Smooth muscle cell (in vitro differentiated cells): ENCODE measurements at regions not wholly inside any gene's neighbourhood (a gene's known extent, or its start where the extent isn't known, plus 50 kb on each side); places are given as distances from the start of the nearest gene placed in this dataset.

Experiments used
- DNase-seq: peaks from one replicate; lab custom pipeline; 2025; ENCODE audit not compliant: unreplicated experiment; lab: John Stamatoyannopoulos, UW
- H2AFZ ChIP-seq: fragments of 200-600 bp; sonication (generic); 2 replicates; pipeline ENCODE4 v1.6.0; 2016; ENCODE audit warnings: antibody characterized with exemption, low read depth, mild to moderate bottlenecking
- H3F3A ChIP-seq: fragments of 200-600 bp; sonication (generic); 2 replicates; pipeline ENCODE4 v1.6.0; 2017; ENCODE audit warnings: antibody characterized with exemption, low read depth
- H3K27ac ChIP-seq: fragments of 200-600 bp; sonication (generic); 2 replicates; pipeline ENCODE4 v1.5.1; 2016; ENCODE audit warnings: low read depth, mild to moderate bottlenecking
- H3K27me3 ChIP-seq: fragments of 200-600 bp; sonication (generic); 2 replicates; pipeline ENCODE4 v1.6.1; 2016; ENCODE audit warnings: low read depth, mild to moderate bottlenecking
- H3K36me3 ChIP-seq: fragments of 200-600 bp; sonication (generic); 2 replicates; pipeline ENCODE4 v1.5.1; 2016; ENCODE audit warnings: low read depth
- H3K4me1 ChIP-seq: fragments of 200-600 bp; sonication (generic); 2 replicates; pipeline ENCODE4 v1.5.1; 2016; ENCODE audit warnings: low read depth
- H3K4me2 ChIP-seq: fragments of 200-600 bp; sonication (generic); 2 replicates; pipeline ENCODE4 v1.6.0; 2016; ENCODE audit warnings: mild to moderate bottlenecking
- H3K4me3 ChIP-seq: fragments of 200-600 bp; sonication (generic); 2 replicates; pipeline ENCODE4 v1.5.1; 2016; ENCODE audit warnings: mild to moderate bottlenecking
- H3K79me2 ChIP-seq: fragments of 200-600 bp; sonication (generic); 2 replicates; pipeline ENCODE4 v1.6.0; 2016; ENCODE audit warnings: low read depth, mild to moderate bottlenecking
- H3K9ac ChIP-seq: fragments of 200-600 bp; sonication (generic); 2 replicates; pipeline ENCODE4 v1.6.0; 2016; ENCODE audit warnings: low read depth
- H3K9me3 ChIP-seq: fragments of 200-600 bp; sonication (generic); replicated peaks from 2 replicates; pipeline ENCODE4 v1.5.1; 2016; ENCODE audit warnings: low read depth
- H4K20me1 ChIP-seq: fragments of 200-600 bp; sonication (generic); 2 replicates; pipeline ENCODE4 v1.6.0; 2016; ENCODE audit warnings: low read depth
- CTCF ChIP-seq: fragments of 200-600 bp; sonication (generic); IDR thresholded peaks from 2 replicates; pipeline ENCODE4 v1.5.1; 2017; ENCODE audit warnings: borderline replicate concordance, mild to moderate bottlenecking, antibody characterized with exemption; ENCODE audit not compliant: insufficient read depth, poor library complexity, severe bottlenecking
- WGBS: methylation state at CpG from one replicate; pipeline ENCODE4 v1.1.7; 2016; ENCODE audit warnings: low lambda C conversion rate; 5-methylcytosine and 5-hydroxymethylcytosine counted together

GRCh38 chr19:13610039-13610691 lies 103.9 kb upstream of the CACNA1A start:
- Histone ChIP-seq H3K79me2 (no peaks in the 10 kb centered on the region), H4K20me1 (no peaks in the 10 kb centered on the region), H3K36me3 (no peaks in the 10 kb centered on the region), H3K9me3 (no peaks in the 10 kb centered on the region), H3K4me3 (no peak overlapping the region), H3K27me3 (no peaks in the 10 kb centered on the region), H3K4me1 (no peaks in the 10 kb centered on the region), H3K9ac (no peak overlapping the region), H3K4me2 (no peak overlapping the region), H3F3A (no peaks in the 10 kb centered on the region), H2AFZ (no peak overlapping the region), H3K27ac (no peak overlapping the region)
- WGBS, result 69% methylated on average over 15 of the region's 15 CpGs
- no peak for DNase-seq
- no peak for TF ChIP-seq CTCF

- Histone ChIP-seq H3K9me3 (no peaks in the 10 kb centered on the region), H3K4me2 (no peak overlapping the region), H3K9ac (no peak overlapping the region), H3K4me3 (no peak overlapping the region), H3F3A (no peaks in the 10 kb centered on the region), H3K36me3 (no peaks in the 10 kb centered on the region), H3K79me2 (no peaks in the 10 kb centered on the region), H3K27me3 (no peaks in the 10 kb centered on the region), H3K27ac (no peak overlapping the region), H4K20me1 (no peaks in the 10 kb centered on the region), H3K4me1 (no peaks in the 10 kb centered on the region), H2AFZ (no peak overlapping the region)
- WGBS, result 94% methylated on average over 13 of the region's 13 CpGs
- DNase-seq, result no peak
- TF ChIP-seq CTCF, result no peak
These were observed 99.9 kb upstream of the CACNA1A start for GRCh38 chr19:13606156-13606555.

GRCh38 chr19:13604902-13605586 lies 98.8 kb upstream of the CACNA1A start:
- DNase-seq, result no peak
- no peaks in the 10 kb centered on the region for H3K4me1 ChIP-seq
- H3F3A ChIP-seq, result no peaks in the 10 kb centered on the region
- H3K27ac ChIP-seq, result no peak overlapping the region
- H3K27me3 ChIP-seq, result no peaks in the 10 kb centered on the region
- no peak overlapping the region for H2AFZ ChIP-seq
- no peak overlapping the region for H3K4me3 ChIP-seq
- no peak overlapping the region for H3K4me2 ChIP-seq
- H3K36me3 ChIP-seq, result no peaks in the 10 kb centered on the region
- no peak for TF ChIP-seq CTCF
- no peaks in the 10 kb centered on the region for H4K20me1 ChIP-seq
- H3K9ac ChIP-seq, result no peak overlapping the region
- H3K9me3 ChIP-seq, result no peaks in the 10 kb centered on the region
- WGBS, result 80% methylated on average over 4 of the region's 4 CpGs
- no peaks in the 10 kb centered on the region for H3K79me2 ChIP-seq

- no peaks in the 10 kb centered on the region for H3K9me3 ChIP-seq
- DNase-seq, result no peak
- H3F3A ChIP-seq, result no peaks in the 10 kb centered on the region
- H3K4me2 ChIP-seq, result no peak overlapping the region
- H3K27ac ChIP-seq, result no peak overlapping the region
- no peaks in the 10 kb centered on the region for H3K4me1 ChIP-seq
- TF ChIP-seq CTCF, result no peak
- no peak overlapping the region for H3K4me3 ChIP-seq
- H2AFZ ChIP-seq, result no peak overlapping the region
- no peaks in the 10 kb centered on the region for H3K79me2 ChIP-seq
- 89% methylated on average over 6 of the region's 6 CpGs for WGBS
- H3K9ac ChIP-seq, result no peak overlapping the region
- H3K27me3 ChIP-seq, result no peaks in the 10 kb centered on the region
- H3K36me3 ChIP-seq, result no peaks in the 10 kb centered on the region
- no peaks in the 10 kb centered on the region for H4K20me1 ChIP-seq
These were observed 94.5 kb upstream of the CACNA1A start for GRCh38 chr19:13600802-13601201.
